ENCODE measurements at regions not wholly inside any gene's neighbourhood (a gene's known extent, or its start where the extent isn't known, plus 50 kb on each side); places are given as distances from the start of the nearest gene placed in this dataset.
A peak's percentile ranks its signal among the peaks of the same experiment; 100 is the strongest.

DNA sequence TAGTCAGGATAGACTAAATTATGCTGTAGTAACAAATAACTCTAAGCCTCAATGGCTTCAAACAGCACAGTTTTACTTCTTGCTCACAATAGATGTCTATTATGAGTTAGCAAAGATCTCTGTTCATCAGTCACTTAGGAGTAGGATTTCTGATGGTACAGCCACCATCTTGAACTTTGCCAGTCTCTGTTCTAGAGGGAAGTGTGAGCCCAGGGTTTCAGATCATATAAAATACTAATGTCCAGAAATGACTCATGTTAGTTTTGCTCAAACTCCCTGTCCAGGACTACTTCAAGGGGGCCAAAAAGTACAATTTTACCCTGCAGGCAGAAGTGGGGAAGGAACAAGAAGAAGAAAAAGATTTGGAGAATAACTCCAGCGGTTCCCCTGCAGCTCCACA, 77.1 kb upstream of the LSM6 start:
- ATAC-seq (no peak), DNase-seq (no peak)
- Histone ChIP-seq H3K36me3 (ENCODE audit: control insufficient read depth, insufficient read depth, low read length) (no peaks in the 10 kb centered on the region), H3K27me3 (ENCODE audit: control insufficient read depth, insufficient read depth, low read length) (no peaks in the 10 kb centered on the region), H3K27ac (ENCODE audit: low read length) (no peak overlapping the region), H3K4me3 (ENCODE audit: low read length) (no peak overlapping the region), H3K9me3 (ENCODE audit: control insufficient read depth, insufficient read depth, low read length) (no peaks in the 10 kb centered on the region), H3K4me1 (ENCODE audit: control insufficient read depth, insufficient read depth, low read length) (no peaks in the 10 kb centered on the region)
- no peak overlapping the region for H3K27ac Mint-ChIP-seq
- H3K27me3 Mint-ChIP-seq (ENCODE audit: low read depth in 2 of 2): peaks cover 9 to 13% of the 10 kb centered on the region in 2 donors
- TF ChIP-seq, protein P1, sequence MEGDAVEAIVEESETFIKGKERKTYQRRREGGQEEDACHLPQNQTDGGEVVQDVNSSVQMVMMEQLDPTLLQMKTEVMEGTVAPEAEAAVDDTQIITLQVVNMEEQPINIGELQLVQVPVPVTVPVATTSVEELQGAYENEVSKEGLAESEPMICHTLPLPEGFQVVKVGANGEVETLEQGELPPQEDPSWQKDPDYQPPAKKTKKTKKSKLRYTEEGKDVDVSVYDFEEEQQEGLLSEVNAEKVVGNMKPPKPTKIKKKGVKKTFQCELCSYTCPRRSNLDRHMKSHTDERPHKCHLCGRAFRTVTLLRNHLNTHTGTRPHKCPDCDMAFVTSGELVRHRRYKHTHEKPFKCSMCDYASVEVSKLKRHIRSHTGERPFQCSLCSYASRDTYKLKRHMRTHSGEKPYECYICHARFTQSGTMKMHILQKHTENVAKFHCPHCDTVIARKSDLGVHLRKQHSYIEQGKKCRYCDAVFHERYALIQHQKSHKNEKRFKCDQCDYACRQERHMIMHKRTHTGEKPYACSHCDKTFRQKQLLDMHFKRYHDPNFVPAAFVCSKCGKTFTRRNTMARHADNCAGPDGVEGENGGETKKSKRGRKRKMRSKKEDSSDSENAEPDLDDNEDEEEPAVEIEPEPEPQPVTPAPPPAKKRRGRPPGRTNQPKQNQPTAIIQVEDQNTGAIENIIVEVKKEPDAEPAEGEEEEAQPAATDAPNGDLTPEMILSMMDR (IDR thresholded peaks at IDR 0.05): no peak
- H3K4me3 Mint-ChIP-seq: no peak overlapping the region
- WGBS (ENCODE audit: insufficient coverage): 87% methylated on average over 1 of the region's 1 CpG
- peaks cover 2% of the 10 kb centered on the region in 2 donors for H3K9me3 Mint-ChIP-seq
- no peaks in the 10 kb centered on the region for H3K36me3 Mint-ChIP-seq
- intact Hi-C loops (cut with micrococcal nuclease): no loop called here
- no peaks in the 10 kb centered on the region for H3K4me1 Mint-ChIP-seq

DNA sequence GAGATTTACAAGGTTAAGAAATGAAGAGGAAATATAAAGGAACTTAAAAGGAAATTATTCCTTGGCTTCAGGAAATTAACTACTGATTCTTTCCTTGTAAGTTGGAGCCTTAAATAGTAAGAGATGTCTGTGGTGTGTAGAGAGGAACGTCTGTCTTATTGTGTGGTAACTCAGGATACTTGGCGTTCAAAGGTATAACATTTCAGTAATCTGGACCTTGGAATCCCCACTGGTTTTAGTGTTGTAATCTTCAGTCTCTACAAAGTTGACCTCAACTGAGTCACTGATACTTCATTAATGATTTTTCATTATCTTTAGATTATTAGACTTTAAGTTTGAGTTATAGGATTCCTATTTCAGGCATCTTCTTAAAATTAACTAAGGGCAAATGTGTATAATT, 79.1 kb upstream of the LSM6 start:
- Mint-ChIP-seq H3K9me3 (peaks cover 2% of the 10 kb centered on the region in 2 donors), H3K27ac (no peak overlapping the region), H3K4me1 (no peaks in the 10 kb centered on the region), H3K4me3 (no peak overlapping the region), H3K36me3 (no peaks in the 10 kb centered on the region), H3K27me3 (ENCODE audit: low read depth in 2 of 2) (peaks cover 5 to 18% of the 10 kb centered on the region in 2 donors)
- H3K9me3 ChIP-seq (ENCODE audit: control insufficient read depth, insufficient read depth, low read length): no peaks in the 10 kb centered on the region
- ATAC-seq: no peak
- TF ChIP-seq, protein P1 (IDR thresholded peaks at IDR 0.05): no peak
- WGBS (ENCODE audit: insufficient coverage): 96% methylated on average over 2 of the region's 2 CpGs
- H3K4me1 ChIP-seq (ENCODE audit: control insufficient read depth, insufficient read depth, low read length): no peaks in the 10 kb centered on the region
- H3K27me3 ChIP-seq (ENCODE audit: control insufficient read depth, insufficient read depth, low read length): no peaks in the 10 kb centered on the region
- intact Hi-C loops (cut with micrococcal nuclease): no loop called here
- no peak overlapping the region for H3K27ac ChIP-seq (ENCODE audit: low read length)
- no peak for DNase-seq
- no peaks in the 10 kb centered on the region for H3K36me3 ChIP-seq (ENCODE audit: control insufficient read depth, insufficient read depth, low read length)
- no peak overlapping the region for H3K4me3 ChIP-seq (ENCODE audit: low read length)

DNA sequence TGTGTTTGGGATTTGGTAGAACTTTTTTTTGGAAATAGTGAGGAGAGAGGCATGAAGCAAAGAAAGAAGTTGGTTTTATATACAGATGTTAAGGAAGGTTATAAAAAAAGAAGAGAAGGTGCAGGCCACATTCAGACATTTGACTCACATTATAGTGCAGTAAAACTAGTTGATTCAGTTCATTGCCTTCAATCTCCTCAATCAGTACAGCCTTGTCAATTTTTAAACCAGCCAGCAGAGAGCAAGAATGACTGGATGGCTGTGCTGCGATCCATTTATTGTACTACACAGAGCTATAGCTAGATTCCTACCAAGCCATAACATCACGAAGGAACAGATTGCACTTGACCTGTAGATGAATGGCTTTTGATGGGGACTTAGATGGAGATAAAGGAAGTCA, 79.7 kb upstream of the LSM6 start:
- Histone ChIP-seq H3K27me3 (ENCODE audit: control insufficient read depth, insufficient read depth, low read length) (no peaks in the 10 kb centered on the region), H3K27ac (ENCODE audit: low read length) (no peak overlapping the region), H3K9me3 (ENCODE audit: control insufficient read depth, insufficient read depth, low read length) (no peaks in the 10 kb centered on the region), H3K4me3 (ENCODE audit: low read length) (no peak overlapping the region), H3K4me1 (ENCODE audit: control insufficient read depth, insufficient read depth, low read length) (no peaks in the 10 kb centered on the region), H3K36me3 (ENCODE audit: control insufficient read depth, insufficient read depth, low read length) (no peaks in the 10 kb centered on the region)
- peaks cover 5 to 18% of the 10 kb centered on the region in 2 donors for H3K27me3 Mint-ChIP-seq (ENCODE audit: low read depth in 2 of 2)
- H3K36me3 Mint-ChIP-seq: no peaks in the 10 kb centered on the region
- H3K27ac Mint-ChIP-seq: no peak overlapping the region
- no peak for DNase-seq
- 100% methylated on average over 1 of the region's 2 CpGs for WGBS (ENCODE audit: insufficient coverage)
- TF ChIP-seq, protein P1 (IDR thresholded peaks at IDR 0.05): no peak
- H3K4me1 Mint-ChIP-seq: no peaks in the 10 kb centered on the region
- no peak for ATAC-seq
- intact Hi-C loops (cut with micrococcal nuclease): no loop called here
- no peak overlapping the region for H3K4me3 Mint-ChIP-seq
- peaks cover 2% of the 10 kb centered on the region in 2 donors for H3K9me3 Mint-ChIP-seq

DNA sequence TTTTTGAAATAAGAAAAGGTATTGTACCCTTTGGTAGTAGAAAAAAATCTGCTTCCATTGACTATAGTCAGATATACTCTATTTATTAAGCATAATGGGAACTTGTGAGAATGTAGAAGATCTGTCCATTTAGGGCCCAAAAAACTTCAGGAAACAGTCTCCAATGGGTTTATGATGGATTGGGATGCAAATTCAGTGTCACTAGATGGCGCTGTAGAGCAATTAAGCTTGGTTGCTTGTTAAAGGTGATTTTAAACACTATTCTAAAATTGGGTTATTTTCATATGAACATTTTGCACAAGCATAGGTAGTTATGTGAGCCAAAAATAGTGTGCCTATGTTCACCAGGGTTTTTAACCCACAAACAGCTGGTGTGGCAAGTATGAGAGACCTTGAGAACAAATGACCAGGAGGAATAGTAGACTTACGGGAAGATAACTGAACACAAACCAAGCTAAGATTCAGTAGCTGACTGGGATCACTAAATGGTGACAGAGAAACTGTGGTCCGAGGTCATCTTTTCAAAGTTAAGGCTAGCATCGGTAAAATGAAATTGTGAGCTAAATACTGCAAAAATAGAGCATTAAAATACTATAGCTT, 80.3 kb upstream of the LSM6 start:
- Histone ChIP-seq H3K4me1 (ENCODE audit: control insufficient read depth, insufficient read depth, low read length) (no peaks in the 10 kb centered on the region), H3K9me3 (ENCODE audit: control insufficient read depth, insufficient read depth, low read length) (no peaks in the 10 kb centered on the region), H3K36me3 (ENCODE audit: control insufficient read depth, insufficient read depth, low read length) (no peaks in the 10 kb centered on the region), H3K4me3 (ENCODE audit: low read length) (no peak overlapping the region), H3K27me3 (ENCODE audit: control insufficient read depth, insufficient read depth, low read length) (no peaks in the 10 kb centered on the region), H3K27ac (ENCODE audit: low read length) (no peak overlapping the region)
- Mint-ChIP-seq H3K4me1 (no peaks in the 10 kb centered on the region), H3K9me3 (peaks cover 2% of the 10 kb centered on the region in 2 donors), H3K36me3 (no peaks in the 10 kb centered on the region), H3K4me3 (no peak overlapping the region), H3K27me3 (ENCODE audit: low read depth in 2 of 2) (peaks cover 5 to 25% of the 10 kb centered on the region in 2 donors), H3K27ac (no peak overlapping the region)
- intact Hi-C loops (cut with micrococcal nuclease): no loop called here
- DNase-seq (peak in 1 of 2 donors; percentile 49), ATAC-seq (no peak)
- WGBS (ENCODE audit: insufficient coverage): 72% methylated on average over 3 of the region's 4 CpGs
- TF ChIP-seq, protein P1 (IDR thresholded peaks at IDR 0.05): peak; percentile 54
